ENCODE measurements at regions not wholly inside any gene's neighbourhood (a gene's known extent, or its start where the extent isn't known, plus 50 kb on each side); places are given as distances from the start of the nearest gene placed in this dataset.

DNA sequence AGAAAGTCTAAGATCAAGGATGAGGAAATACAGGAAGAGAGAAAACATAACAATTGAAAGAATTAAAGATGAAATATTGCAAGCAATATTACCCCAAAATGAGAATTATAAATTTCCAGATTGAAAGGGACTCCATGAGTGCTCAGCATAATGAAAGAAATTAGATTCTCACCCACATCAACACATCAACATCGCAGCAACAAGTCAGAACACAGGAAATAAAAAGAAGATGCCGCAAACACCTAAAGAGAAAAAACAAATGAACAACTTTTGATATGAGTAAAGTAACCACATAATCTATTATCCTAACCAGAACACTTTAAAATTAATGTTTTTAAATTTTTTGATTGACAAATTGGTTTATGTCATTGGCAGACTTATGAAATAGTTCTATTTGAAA lies 318.3 kb upstream of the PTGER4 start:
- Histone ChIP-seq H3K36me3 (no peaks in the 10 kb centered on the region), H3K27me3 (no peaks in the 10 kb centered on the region), H3K4me1 (no peaks in the 10 kb centered on the region), H3K9me3 (peaks cover 0 to 5% of the 10 kb centered on the region in 2 donors), H3K4me3 (no peak overlapping the region), H3K27ac (no peak overlapping the region)
- no peak for TF ChIP-seq CTCF (IDR thresholded peaks at IDR 0.05)
- no peak for DNase-seq (ENCODE audit: low spot score)

DNA sequence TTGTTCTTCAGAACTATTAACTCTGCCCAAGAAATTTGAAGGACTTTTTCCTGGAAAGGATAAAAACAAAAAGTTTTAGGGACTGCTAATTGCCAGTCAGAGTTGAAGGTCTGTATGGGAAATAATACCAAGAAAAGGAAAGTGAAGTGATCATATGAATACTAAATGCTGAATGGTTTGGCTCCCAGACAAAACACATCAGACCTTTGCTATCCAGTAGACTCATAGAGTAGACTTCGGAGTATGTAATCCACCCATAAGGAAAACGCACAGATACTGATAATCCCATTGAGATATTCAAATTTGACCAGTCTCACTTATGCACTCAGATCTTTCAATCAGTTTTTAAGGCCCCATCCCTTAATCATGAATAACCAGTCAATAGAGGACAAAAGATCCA lies 319.0 kb upstream of the PTGER4 start:
- H3K27ac ChIP-seq: no peak overlapping the region
- H3K27me3 ChIP-seq: no peaks in the 10 kb centered on the region
- no peak for TF ChIP-seq CTCF (IDR thresholded peaks at IDR 0.05)
- no peak overlapping the region for H3K4me3 ChIP-seq
- H3K4me1 ChIP-seq: no peaks in the 10 kb centered on the region
- peaks cover 0 to 5% of the 10 kb centered on the region in 2 donors for H3K9me3 ChIP-seq
- no peak for DNase-seq (ENCODE audit: low spot score)
- H3K36me3 ChIP-seq: no peaks in the 10 kb centered on the region

GRCh38 chr5:40359832-40360231 lies 319.9 kb upstream of the PTGER4 start:
- peaks cover 0 to 5% of the 10 kb centered on the region in 2 donors for H3K9me3 ChIP-seq

GRCh38 chr5:40359093-40359492 lies 320.6 kb upstream of the PTGER4 start:
- TF ChIP-seq CTCF (IDR thresholded peaks at IDR 0.05): no peak
- Histone ChIP-seq H3K4me1 (no peaks in the 10 kb centered on the region), H3K27me3 (no peaks in the 10 kb centered on the region), H3K36me3 (no peaks in the 10 kb centered on the region), H3K9me3 (peaks cover 0 to 5% of the 10 kb centered on the region in 2 donors), H3K4me3 (no peak overlapping the region), H3K27ac (no peak overlapping the region)
- no peak for DNase-seq (ENCODE audit: low spot score)

More at GRCh38 chr5:40359832-40360231, 319.9 kb upstream of the PTGER4 start:
- H3K4me1 ChIP-seq: no peaks in the 10 kb centered on the region
- no peak for TF ChIP-seq CTCF (IDR thresholded peaks at IDR 0.05)
- DNase-seq (ENCODE audit: low spot score): no peak
- H3K27me3 ChIP-seq: no peaks in the 10 kb centered on the region
- no peaks in the 10 kb centered on the region for H3K36me3 ChIP-seq
- no peak overlapping the region for H3K27ac ChIP-seq
- H3K4me3 ChIP-seq: no peak overlapping the region

GRCh38 chr5:40356248-40356647 lies 323.5 kb upstream of the PTGER4 start:
- H3K4me3 ChIP-seq: no peak overlapping the region
- DNase-seq (ENCODE audit: low spot score): no peak
- H3K4me1 ChIP-seq: no peaks in the 10 kb centered on the region
- H3K27ac ChIP-seq: no peak overlapping the region
- H3K27me3 ChIP-seq: no peaks in the 10 kb centered on the region
- no peaks in the 10 kb centered on the region for H3K36me3 ChIP-seq
- no peaks in the 10 kb centered on the region for H3K9me3 ChIP-seq
- no peak for TF ChIP-seq CTCF (IDR thresholded peaks at IDR 0.05)

GRCh38 chr5:40355846-40356245 lies 323.9 kb upstream of the PTGER4 start:
- H3K4me1 ChIP-seq: no peaks in the 10 kb centered on the region
- peaks cover 0 to under 1% of the 10 kb centered on the region in 2 donors for H3K9me3 ChIP-seq
- no peak overlapping the region for H3K27ac ChIP-seq
- H3K27me3 ChIP-seq: no peaks in the 10 kb centered on the region
- H3K4me3 ChIP-seq: no peak overlapping the region
- no peak for DNase-seq (ENCODE audit: low spot score)
- no peaks in the 10 kb centered on the region for H3K36me3 ChIP-seq
- no peak for TF ChIP-seq CTCF (IDR thresholded peaks at IDR 0.05)

All from right atrium auricular region (tissue), 2 donors.